ENCODE measurements at regions not wholly inside any gene's neighbourhood (a gene's known extent, or its start where the extent isn't known, plus 50 kb on each side); places are given as distances from the start of the nearest gene placed in this dataset.
A peak's percentile ranks its signal among the peaks of the same experiment; 100 is the strongest.
"Not testable (repeated sequence)": the region's sequence is repeated elsewhere in the genome, so short reads cannot be mapped to it uniquely, and the experiment has no call there.

DNA sequence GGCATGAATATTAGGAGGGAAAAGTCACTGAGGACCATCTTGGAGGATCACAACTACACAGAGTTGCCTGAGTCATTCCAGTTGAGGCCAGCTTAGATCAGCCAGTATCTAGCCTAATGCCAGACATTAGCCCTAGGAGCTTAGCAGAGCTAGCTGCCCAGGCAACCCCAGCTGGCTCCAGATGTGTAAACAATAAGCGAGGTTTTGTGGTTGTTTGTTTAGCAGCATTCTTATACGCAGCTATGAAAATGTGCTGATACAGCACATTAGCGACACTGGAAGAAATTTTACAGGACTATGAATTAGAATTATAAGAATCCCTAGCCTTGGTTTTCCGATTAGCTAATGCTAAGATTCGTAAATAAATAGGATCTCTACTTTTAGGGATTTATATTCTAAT is 59.3 kb downstream of the BTBD3 start:
- DNase-seq: no peak

DNA sequence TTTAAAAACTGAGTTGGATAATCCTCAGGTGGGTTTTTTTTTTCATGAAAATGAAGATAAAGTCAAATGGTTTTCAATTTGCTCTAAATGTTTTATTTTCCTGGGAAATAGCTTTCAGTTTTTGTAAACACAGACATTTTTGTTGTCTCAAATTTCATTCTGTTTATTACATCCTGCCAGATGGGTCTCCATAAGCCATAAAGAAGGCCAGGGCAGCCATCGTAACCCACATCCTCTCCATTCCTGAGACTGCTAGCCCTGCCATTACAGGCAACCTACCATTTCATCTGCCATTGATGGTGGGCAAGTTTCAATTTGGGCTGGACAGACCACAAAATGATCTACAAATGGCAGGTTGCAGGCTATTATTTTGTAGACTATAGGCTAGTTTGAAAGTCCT is 60.8 kb downstream of the BTBD3 start:
- DNase-seq: no peak

- DNase-seq: no peak
Measured at GRCh38 chr20:11979306-11979990, 61.8 kb downstream of the BTBD3 start.

DNA sequence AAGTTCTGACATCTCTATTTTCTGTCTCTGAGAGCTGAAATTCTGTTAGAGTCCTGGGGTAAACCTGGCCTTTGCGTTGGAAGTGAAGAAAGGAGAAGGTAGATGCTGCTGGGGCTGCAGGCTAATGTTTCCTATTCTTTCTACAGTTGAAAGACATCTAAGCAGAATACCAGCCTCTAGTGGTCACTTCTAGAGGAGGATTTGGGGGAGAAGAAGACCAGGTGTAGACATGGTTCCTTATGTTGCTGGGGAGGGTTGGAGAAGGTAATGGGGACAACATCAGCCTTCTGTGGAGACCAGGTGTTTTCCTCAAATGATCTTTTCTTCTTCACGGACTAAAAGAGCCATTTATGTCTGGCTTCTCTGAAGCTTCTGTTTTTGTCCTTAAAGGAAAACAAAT is 62.6 kb downstream of the BTBD3 start:
- DNase-seq: no peak

- no peak for DNase-seq
Measured at GRCh38 chr20:11981366-11981947, 63.8 kb downstream of the BTBD3 start.

DNA sequence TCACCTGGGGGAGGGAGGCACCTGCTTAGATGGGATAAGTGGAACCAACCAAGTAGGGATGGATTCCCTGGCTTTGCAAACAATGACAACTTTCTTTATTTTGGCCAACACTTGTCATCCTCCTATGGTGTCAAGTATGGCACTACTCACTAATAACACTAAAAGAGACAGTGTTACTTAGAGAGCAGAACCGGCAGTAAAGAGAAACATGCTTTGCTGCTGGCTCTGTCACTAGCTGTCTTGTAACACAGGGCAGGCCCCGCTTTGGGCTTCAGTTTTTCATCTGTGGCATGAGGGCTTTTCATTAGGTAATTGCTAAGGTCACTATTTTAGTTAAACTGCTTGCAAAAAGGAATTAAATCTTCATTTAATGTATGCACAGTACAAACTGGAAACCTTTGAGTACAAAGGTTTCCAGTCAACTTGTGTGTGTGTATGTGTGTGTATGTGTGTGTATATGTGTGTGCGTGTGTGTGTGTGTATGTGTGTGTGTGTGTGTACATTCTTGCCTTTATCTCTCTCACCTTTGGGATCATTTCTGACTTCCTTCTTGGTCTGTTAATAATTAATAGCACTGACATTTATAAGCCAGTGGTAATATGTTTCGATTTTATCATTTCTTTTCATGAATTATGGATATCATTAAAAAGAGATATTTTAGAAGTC is 64.7 kb downstream of the BTBD3 start:
- DNase-seq: no peak

GRCh38 chr20:11982955-11983470 is 65.3 kb downstream of the BTBD3 start:
- no peak for DNase-seq

GRCh38 chr20:11986954-11987353 is 69.3 kb downstream of the BTBD3 start:
- DNase-seq: no peak

DNA sequence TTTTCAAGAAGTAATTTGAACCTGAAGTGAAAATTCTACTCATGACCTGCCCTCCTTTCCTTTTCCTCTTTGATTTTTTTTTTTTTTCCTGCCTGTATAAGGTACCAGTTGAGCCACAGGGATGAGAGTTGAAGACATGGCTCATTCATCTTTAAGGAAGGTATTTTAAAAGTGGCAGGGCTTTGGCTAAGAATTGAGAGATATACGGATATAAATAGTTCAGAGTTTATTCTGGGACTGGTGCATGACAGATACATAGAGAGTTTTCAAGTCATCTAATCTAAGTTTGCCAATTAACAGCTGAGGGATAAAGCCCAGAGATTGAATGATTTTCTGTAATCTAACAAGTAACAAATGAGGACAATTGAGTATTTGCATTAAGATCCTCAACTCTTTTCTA is 69.8 kb downstream of the BTBD3 start:
- DNase-seq: no peak

DNA sequence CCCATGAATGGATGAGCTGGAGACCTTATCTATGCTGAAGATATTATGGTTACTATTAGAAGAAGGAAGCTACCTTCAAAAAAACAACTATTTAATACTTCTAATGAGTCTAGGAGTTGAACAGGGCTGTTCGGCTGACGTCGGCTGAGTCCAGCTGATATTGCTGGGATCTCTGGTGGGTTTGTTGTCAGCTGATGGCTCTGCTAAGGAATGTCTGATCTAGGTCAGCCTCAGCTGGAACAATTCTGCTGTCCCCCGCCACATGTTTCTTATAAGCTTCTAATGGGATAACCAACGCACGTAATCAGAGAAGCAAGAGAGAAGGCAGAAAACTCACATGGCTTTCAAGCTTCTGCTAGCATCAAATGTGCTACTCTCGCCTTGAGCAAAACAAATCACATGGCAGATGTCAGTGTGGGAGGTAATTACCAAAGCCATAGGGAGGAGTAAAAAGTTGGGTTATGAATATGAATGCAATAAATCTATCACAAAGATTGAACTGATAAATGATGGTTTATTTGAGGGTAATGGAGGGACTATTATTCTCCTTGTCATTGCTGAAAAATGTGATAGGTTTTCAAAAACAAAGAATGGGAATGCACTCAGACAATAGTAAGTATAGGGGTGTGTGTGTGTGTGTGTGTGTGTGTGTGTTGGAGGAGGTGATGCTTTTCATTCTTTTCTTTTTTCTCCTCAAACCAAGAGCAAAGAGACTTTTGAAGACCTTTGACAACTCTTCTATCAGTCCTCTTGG is 71.5 kb downstream of the BTBD3 start:
- no peak for DNase-seq

DNA sequence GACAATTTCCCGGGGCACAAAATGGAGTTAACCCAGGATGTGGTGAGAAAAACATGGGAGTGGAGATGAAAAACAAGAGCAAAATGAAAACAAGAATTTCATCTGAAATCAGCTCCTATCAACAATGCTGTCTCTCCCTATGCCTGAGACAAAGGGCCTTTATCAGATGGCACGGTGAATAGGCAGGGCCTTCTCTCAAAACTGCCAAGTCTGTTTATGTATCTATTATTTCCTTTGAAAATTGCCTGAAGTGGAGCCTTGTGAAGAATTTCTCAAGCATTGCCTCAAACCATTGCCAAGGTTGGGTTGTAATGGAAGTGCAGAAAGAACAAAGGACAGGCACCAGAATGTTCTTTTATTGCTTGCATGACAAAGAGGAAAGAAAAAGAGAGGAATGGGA is 74.7 kb downstream of the BTBD3 start:
- DNase-seq: no peak

GRCh38 chr20:11993886-11994461 is 76.3 kb downstream of the BTBD3 start:
- no peak for DNase-seq

DNA sequence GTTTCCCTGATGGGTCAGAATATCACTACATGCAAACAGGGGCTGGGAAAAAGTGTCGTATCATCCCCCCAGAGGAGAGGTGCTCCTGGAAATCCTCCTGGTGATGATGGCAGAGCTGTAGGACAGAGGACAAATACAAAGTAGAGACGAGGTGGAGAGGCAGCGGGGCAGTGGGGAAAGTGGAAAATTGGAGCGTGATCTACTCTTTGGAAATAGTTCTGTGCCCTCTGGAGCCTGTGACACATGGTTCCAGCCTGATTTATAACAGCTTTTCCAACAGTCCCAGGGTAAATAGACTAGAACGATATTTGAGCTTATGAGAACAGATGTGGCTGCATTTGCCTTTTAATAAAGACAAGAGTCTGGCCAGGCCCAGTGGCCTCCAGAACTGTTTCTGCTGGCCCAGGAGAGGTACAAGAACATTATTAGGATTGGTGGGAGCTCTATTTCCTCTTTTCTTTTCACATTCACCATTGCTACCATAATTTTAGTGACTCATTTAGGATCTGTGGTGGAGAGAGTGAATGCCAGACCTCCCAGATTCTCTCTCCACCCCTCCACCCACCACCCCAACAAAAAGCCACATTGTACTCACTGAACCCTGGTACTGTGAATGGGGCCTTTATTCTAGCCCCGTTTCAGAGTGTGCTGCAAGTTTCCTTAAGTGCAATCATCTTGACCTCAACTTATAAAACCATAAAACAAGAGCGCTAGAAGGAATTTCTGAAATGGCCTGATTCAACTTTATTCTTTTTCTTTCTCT is 78.3 kb downstream of the BTBD3 start:
- no peak for DNase-seq

- DNase-seq: not testable (repeated sequence)
Measured at GRCh38 chr20:12004776-12005175, 87.1 kb downstream of the BTBD3 start.

GRCh38 chr20:12012241-12013222 is 94.8 kb downstream of the BTBD3 start:
- peak; percentile 5 for DNase-seq

GRCh38 chr20:12014276-12014675 is 96.6 kb downstream of the BTBD3 start:
- DNase-seq: no peak

DNA sequence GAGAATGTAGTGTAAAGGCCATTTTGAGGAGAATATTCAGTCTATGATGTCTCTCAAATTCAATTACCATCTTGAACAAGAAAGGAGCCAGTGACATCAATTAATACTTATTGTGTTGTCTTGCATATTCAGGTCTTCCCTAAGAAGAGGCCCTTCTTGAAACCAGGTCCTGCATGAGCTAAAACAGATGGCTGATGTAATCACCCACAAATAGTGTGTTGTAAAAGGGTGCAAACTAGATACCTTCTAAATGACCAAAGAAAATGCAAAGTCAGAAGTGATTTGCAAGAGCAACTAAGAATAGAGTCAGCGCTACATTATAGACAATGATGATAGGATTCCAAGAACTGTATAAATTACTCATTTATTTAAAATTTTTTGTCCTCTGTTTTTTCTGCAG is 97.0 kb downstream of the BTBD3 start:
- DNase-seq: no peak

- DNase-seq: no peak
Measured at GRCh38 chr20:12016291-12016690, 98.6 kb downstream of the BTBD3 start.

DNA sequence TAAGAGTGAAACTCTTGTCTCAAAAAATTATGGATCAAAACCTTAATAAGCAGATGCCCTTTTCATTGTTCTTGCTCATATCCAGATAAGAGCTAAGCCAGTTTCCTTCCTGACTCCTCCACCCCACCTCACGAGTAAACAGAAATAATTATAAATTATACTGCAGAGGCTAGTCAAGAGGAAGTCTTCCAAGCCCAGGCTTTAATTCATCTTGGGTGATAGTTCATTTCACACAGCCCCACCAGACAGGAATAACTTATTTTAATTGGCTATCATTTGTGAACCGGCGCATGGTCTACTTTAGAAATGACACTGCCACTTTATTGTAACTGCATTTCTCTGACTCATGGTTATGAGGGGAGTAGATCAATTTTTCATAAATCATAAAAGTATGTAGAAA is 102.0 kb downstream of the BTBD3 start:
- DNase-seq: no peak

GRCh38 chr20:12020846-12021245 is 103.2 kb downstream of the BTBD3 start:
- no peak for DNase-seq

- DNase-seq: no peak
Measured at GRCh38 chr20:12022126-12022525, 104.4 kb downstream of the BTBD3 start.

Data from stimulated activated CD4-positive, alpha-beta T cell treated with anti-CD3 and anti-CD28 coated beads, Interleukin-4, amount 100 ng/mL, for 24 hours (primary cell).